ENCODE measurements at regions not wholly inside any gene's neighbourhood (a gene's known extent, or its start where the extent isn't known, plus 50 kb on each side); places are given as distances from the start of the nearest gene placed in this dataset.

- DNase-seq, result no peak
These were observed 58.6 kb downstream of the PHETA1 start for GRCh38 chr12:111310076-111310870.

GRCh38 chr12:111309584-111309983, 59.3 kb downstream of the PHETA1 start:
- no peak for DNase-seq

GRCh38 chr12:111308473-111308872, 60.4 kb downstream of the PHETA1 start:
- no peak for DNase-seq

GRCh38 chr12:111304642-111305071, 64.2 kb downstream of the PHETA1 start:
- peak in 1 of 2 experiments; percentile 24 for DNase-seq

GRCh38 chr12:111303531-111303930, 65.4 kb downstream of the PHETA1 start:
- no peak for DNase-seq

GRCh38 chr12:111298582-111299436, 70.1 kb downstream of the PHETA1 start:
- peak in 1 of 2 experiments; percentile 57 for DNase-seq

GRCh38 chr12:111297703-111298426, 71.0 kb downstream of the PHETA1 start:
- DNase-seq, result no peak

- DNase-seq, result no peak
These were observed 71.9 kb downstream of the PHETA1 start for GRCh38 chr12:111296906-111297463.

GRCh38 chr12:111295176-111295575, 73.7 kb downstream of the PHETA1 start:
- DNase-seq, result no peak

- no peak for DNase-seq
These were observed 75.5 kb downstream of the PHETA1 start for GRCh38 chr12:111293266-111294009.

GRCh38 chr12:111291357-111291756, 77.5 kb downstream of the PHETA1 start:
- no peak for DNase-seq

- no peak for DNase-seq
These were observed 80.1 kb downstream of the PHETA1 start for GRCh38 chr12:111288771-111289170.

GRCh38 chr12:111287125-111287900, 81.6 kb downstream of the PHETA1 start:
- no peak for DNase-seq

GRCh38 chr12:111285200-111285599, 83.7 kb downstream of the PHETA1 start:
- no peak for DNase-seq

GRCh38 chr12:111284709-111285108, 84.2 kb downstream of the PHETA1 start:
- no peak for DNase-seq

- no peak for DNase-seq
These were observed 84.9 kb downstream of the PHETA1 start for GRCh38 chr12:111283966-111284365.

- no peak for DNase-seq
These were observed 85.4 kb downstream of the PHETA1 start for GRCh38 chr12:111283521-111283920.

- no peak for DNase-seq
These were observed 91.3 kb downstream of the PHETA1 start for GRCh38 chr12:111277570-111277969.

- no peak for DNase-seq
These were observed 92.7 kb downstream of the PHETA1 start for GRCh38 chr12:111276146-111276545.

GRCh38 chr12:111275308-111275707, 93.6 kb downstream of the PHETA1 start:
- no peak for DNase-seq

- peak in 1 of 2 experiments; percentile 31 for DNase-seq
These were observed 94.1 kb downstream of the PHETA1 start for GRCh38 chr12:111274777-111275176.

Data from SW 1271 (cell line).